Testis (tissue), 2 donors: ENCODE measurements at regions not wholly inside any gene's neighbourhood (a gene's known extent, or its start where the extent isn't known, plus 50 kb on each side); places are given as distances from the start of the nearest gene placed in this dataset.

Experiments used
- CTCF ChIP-seq, 3 experiments: fragments of 450-650 bp in 2 of 3; fragments of 200-600 bp in 1 of 3; sonication (generic) in 1 of 3; IDR thresholded peaks; one replicate each; pipeline ENCODE4 v1.5.1; 2016 to 2019; ENCODE audit warnings: antibody characterized with exemption in 3 of 3, mild to moderate bottlenecking in 2 of 3, moderate library complexity in 1 of 3
- POLR2A ChIP-seq: fragments of 450-650 bp; IDR thresholded peaks from one replicate; pipeline ENCODE4 v1.6.1; 2017; ENCODE audit warnings: antibody characterized with exemption, mild to moderate bottlenecking, moderate library complexity

GRCh38 chr18:29871246-29871645 is 1171.3 kb downstream of the DSC3 start:
- no peak for TF ChIP-seq CTCF (IDR thresholded peaks at IDR 0.05)
- no peak for TF ChIP-seq POLR2A
